Stomach (tissue), 4 donors: ENCODE measurements at regions not wholly inside any gene's neighbourhood (a gene's known extent, or its start where the extent isn't known, plus 50 kb on each side); places are given as distances from the start of the nearest gene placed in this dataset.

Experiments
- EP300 ChIP-seq: sonication (generic); formaldehyde crosslinking; IDR thresholded peaks from one replicate; pipeline ENCODE4 v1.6.1; 2017; ENCODE audit warnings: antibody characterized with exemption
- POLR2A ChIP-seq, 4 donors: fragments of 450-650 bp; IDR thresholded peaks; one replicate each; pipeline ENCODE4 v1.6.1; 2016; ENCODE audit warnings: antibody characterized with exemption in 4 of 4, control low read depth in 2 of 4, mild to moderate bottlenecking in 1 of 4, moderate library complexity in 1 of 4
- TF ChIP-seq, protein P1 (sequence below), 7 experiments: fragments of 450-650 bp in 4 of 7; fragments of 200-600 bp in 3 of 7; sonication (generic) in 3 of 7; IDR thresholded peaks; one replicate each; pipeline ENCODE4 v1.5.1; 2016 to 2019; ENCODE audit warnings: antibody characterized with exemption in 7 of 7, control low read depth in 2 of 7, mild to moderate bottlenecking in 1 of 7

GRCh38 chr6:139423971-139424667, 49.7 kb upstream of the CITED2 start:
- TF ChIP-seq, protein P1, sequence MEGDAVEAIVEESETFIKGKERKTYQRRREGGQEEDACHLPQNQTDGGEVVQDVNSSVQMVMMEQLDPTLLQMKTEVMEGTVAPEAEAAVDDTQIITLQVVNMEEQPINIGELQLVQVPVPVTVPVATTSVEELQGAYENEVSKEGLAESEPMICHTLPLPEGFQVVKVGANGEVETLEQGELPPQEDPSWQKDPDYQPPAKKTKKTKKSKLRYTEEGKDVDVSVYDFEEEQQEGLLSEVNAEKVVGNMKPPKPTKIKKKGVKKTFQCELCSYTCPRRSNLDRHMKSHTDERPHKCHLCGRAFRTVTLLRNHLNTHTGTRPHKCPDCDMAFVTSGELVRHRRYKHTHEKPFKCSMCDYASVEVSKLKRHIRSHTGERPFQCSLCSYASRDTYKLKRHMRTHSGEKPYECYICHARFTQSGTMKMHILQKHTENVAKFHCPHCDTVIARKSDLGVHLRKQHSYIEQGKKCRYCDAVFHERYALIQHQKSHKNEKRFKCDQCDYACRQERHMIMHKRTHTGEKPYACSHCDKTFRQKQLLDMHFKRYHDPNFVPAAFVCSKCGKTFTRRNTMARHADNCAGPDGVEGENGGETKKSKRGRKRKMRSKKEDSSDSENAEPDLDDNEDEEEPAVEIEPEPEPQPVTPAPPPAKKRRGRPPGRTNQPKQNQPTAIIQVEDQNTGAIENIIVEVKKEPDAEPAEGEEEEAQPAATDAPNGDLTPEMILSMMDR (IDR thresholded peaks at IDR 0.05): no peak
- TF ChIP-seq POLR2A (IDR thresholded peaks at IDR 0.05) (no peak), EP300 (no peak)
